BLaER1 (cell line): ENCODE measurements at regions not wholly inside any gene's neighbourhood (a gene's known extent, or its start where the extent isn't known, plus 50 kb on each side); places are given as distances from the start of the nearest gene placed in this dataset.
A peak's percentile ranks its signal among the peaks of the same experiment; 100 is the strongest.

Experiments
- H3K27ac ChIP-seq: shearing (Covaris generic); formaldehyde crosslinking; 2 replicates; pipeline ENCODE4 v1.8.1; 2022
- H3K27me3 ChIP-seq: shearing (Covaris generic); formaldehyde crosslinking; 2 replicates; pipeline ENCODE4 v1.8.1; 2022
- H3K36me3 ChIP-seq: shearing (Covaris generic); formaldehyde crosslinking; 2 replicates; pipeline ENCODE4 v1.8.1; 2022
- H3K4me1 ChIP-seq: shearing (Covaris generic); formaldehyde crosslinking; 2 replicates; pipeline ENCODE4 v1.8.1; 2022
- H3K4me2 ChIP-seq: shearing (Covaris generic); formaldehyde crosslinking; 2 replicates; pipeline ENCODE4 v1.8.1; 2022
- H3K4me3 ChIP-seq: shearing (Covaris generic); formaldehyde crosslinking; 2 replicates; pipeline ENCODE4 v1.8.1; 2022
- H3K9ac ChIP-seq: shearing (Covaris generic); formaldehyde crosslinking; 2 replicates; pipeline ENCODE4 v1.8.1; 2022
- H3K9me3 ChIP-seq: shearing (Covaris generic); formaldehyde crosslinking; 2 replicates; pipeline ENCODE4 v1.8.1; 2022
- H4K20me1 ChIP-seq: shearing (Covaris generic); formaldehyde crosslinking; 2 replicates; pipeline ENCODE4 v1.8.1; 2022
- Cebpa-rat ChIP-seq: shearing (Covaris generic); IDR thresholded peaks from 2 replicates; pipeline ENCODE4 v1.8.1; 2022

- Histone ChIP-seq H3K9ac (no peak overlapping the region), H3K27ac (no peak overlapping the region), H3K36me3 (no peaks in the 10 kb centered on the region), H3K27me3 (peaks cover 3% of the 10 kb centered on the region), H3K4me2 (peak overlapping the region; percentile 26), H3K4me1 (peaks cover 54% of the 10 kb centered on the region), H4K20me1 (no peaks in the 10 kb centered on the region), H3K4me3 (no peak overlapping the region), H3K9me3 (peaks cover 8% of the 10 kb centered on the region; the same call in 1 of the 2 replicates)
- no peak for TF ChIP-seq Cebpa-rat
These were observed 100.0 kb downstream of the ADRA2C start for GRCh38 chr4:3865986-3866812.

- Histone ChIP-seq H3K36me3 (no peaks in the 10 kb centered on the region), H4K20me1 (no peaks in the 10 kb centered on the region), H3K4me3 (no peak overlapping the region), H3K9ac (no peak overlapping the region), H3K27ac (no peak overlapping the region), H3K4me1 (peaks cover 53% of the 10 kb centered on the region), H3K4me2 (peak overlapping the region; percentile 26), H3K27me3 (peaks cover 6% of the 10 kb centered on the region), H3K9me3 (peaks cover 8% of the 10 kb centered on the region; the same call in 1 of the 2 replicates)
- TF ChIP-seq Cebpa-rat, result no peak
These were observed 100.6 kb downstream of the ADRA2C start for GRCh38 chr4:3866813-3867129.

DNA sequence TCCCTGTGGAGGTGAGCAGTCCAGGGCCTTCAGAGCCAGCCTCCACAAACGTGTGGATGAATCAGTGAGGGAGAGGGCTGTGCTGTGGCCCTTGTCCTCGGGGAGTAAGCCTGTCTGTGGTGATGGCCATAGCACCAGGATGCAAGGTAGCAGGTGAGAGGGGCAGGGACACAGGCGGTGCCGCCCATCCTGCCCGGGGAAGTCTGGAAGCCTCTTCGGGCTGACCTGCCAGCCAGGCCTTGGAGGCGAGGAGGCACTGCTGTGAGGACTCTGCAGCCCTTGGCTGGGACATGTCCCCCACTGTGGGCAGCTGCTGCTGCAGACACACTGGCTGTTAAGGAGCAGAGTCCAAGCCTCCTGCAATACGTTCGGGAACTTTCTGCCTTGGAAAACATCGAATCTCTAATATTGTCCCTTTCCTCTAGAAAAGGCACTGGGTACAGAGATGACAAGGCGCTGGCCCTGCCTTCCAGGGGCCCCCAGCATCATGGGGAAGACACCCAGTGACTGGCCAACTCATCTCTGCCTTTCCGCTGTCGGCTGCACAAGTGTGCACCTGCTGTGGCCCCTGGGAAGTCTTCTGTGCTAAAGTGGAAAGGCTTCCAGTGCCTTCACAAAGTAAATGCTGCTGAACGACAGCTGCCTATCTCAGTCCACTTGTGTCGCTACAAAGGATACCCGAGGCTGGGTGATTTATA, 101.4 kb downstream of the ADRA2C start:
- no peaks in the 10 kb centered on the region for H3K36me3 ChIP-seq
- peak overlapping the region; percentile 53 for H3K4me2 ChIP-seq
- H3K9ac ChIP-seq, result no peak overlapping the region
- H3K4me3 ChIP-seq, result no peak overlapping the region
- TF ChIP-seq Cebpa-rat, result no peak
- H4K20me1 ChIP-seq, result no peaks in the 10 kb centered on the region
- no peak overlapping the region for H3K27ac ChIP-seq
- H3K27me3 ChIP-seq, result peaks cover 14% of the 10 kb centered on the region
- H3K9me3 ChIP-seq, result peaks cover 8% of the 10 kb centered on the region; the same call in 1 of the 2 replicates
- H3K4me1 ChIP-seq, result peaks cover 53% of the 10 kb centered on the region

- no peak for TF ChIP-seq Cebpa-rat
- Histone ChIP-seq H3K4me1 (peaks cover 53% of the 10 kb centered on the region), H3K4me3 (no peak overlapping the region), H3K9ac (no peak overlapping the region), H3K27me3 (peaks cover 22% of the 10 kb centered on the region), H3K9me3 (peaks cover 8% of the 10 kb centered on the region; the same call in 1 of the 2 replicates), H3K27ac (no peak overlapping the region), H3K36me3 (no peaks in the 10 kb centered on the region), H3K4me2 (peak overlapping the region; percentile 53), H4K20me1 (no peaks in the 10 kb centered on the region)
These were observed 102.3 kb downstream of the ADRA2C start for GRCh38 chr4:3868211-3869173.

DNA sequence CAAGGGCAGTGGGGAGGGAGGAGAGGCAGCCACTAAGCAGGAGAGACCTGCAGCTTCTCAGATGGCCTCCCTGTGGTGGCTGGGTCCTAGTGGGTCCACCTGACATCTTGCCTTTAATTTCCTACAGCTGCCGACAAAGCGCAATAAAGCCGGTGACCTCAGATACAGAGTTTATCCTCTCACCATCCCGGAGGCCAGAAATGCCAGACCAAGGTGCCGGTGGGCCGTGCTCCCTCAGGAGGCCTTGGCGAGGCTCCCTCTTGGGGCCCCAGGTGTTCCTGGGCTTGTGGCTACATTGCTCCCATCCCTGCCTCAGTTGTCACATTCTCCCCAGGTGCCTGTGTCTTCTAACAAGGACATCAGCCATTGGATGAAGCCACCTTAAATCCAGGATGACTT, 103.0 kb downstream of the ADRA2C start:
- Histone ChIP-seq H4K20me1 (no peaks in the 10 kb centered on the region), H3K36me3 (no peaks in the 10 kb centered on the region), H3K9me3 (peaks cover 8% of the 10 kb centered on the region; the same call in 1 of the 2 replicates), H3K9ac (no peak overlapping the region), H3K27me3 (peaks cover 22% of the 10 kb centered on the region), H3K4me3 (no peak overlapping the region), H3K27ac (no peak overlapping the region), H3K4me1 (peaks cover 52% of the 10 kb centered on the region), H3K4me2 (no peak overlapping the region)
- no peak for TF ChIP-seq Cebpa-rat

- Histone ChIP-seq H3K4me1 (peaks cover 57% of the 10 kb centered on the region), H3K36me3 (no peaks in the 10 kb centered on the region), H4K20me1 (no peaks in the 10 kb centered on the region), H3K27ac (no peak overlapping the region), H3K9ac (no peak overlapping the region), H3K27me3 (peaks cover 22% of the 10 kb centered on the region), H3K4me3 (no peak overlapping the region), H3K9me3 (peaks cover 8% of the 10 kb centered on the region; the same call in 1 of the 2 replicates), H3K4me2 (no peak overlapping the region)
- TF ChIP-seq Cebpa-rat, result no peak
These were observed 103.7 kb downstream of the ADRA2C start for GRCh38 chr4:3869661-3870566.

GRCh38 chr4:3870567-3870962, 104.4 kb downstream of the ADRA2C start:
- Histone ChIP-seq H3K27ac (no peak overlapping the region), H3K4me2 (peak overlapping the region; percentile 97; the same call in 1 of the 2 replicates), H3K36me3 (no peaks in the 10 kb centered on the region), H3K9me3 (peaks cover 9% of the 10 kb centered on the region; the same call in 1 of the 2 replicates), H3K9ac (no peak overlapping the region), H3K27me3 (peaks cover 22% of the 10 kb centered on the region), H3K4me1 (peaks cover 64% of the 10 kb centered on the region), H3K4me3 (no peak overlapping the region), H4K20me1 (no peaks in the 10 kb centered on the region)
- TF ChIP-seq Cebpa-rat, result no peak

DNA sequence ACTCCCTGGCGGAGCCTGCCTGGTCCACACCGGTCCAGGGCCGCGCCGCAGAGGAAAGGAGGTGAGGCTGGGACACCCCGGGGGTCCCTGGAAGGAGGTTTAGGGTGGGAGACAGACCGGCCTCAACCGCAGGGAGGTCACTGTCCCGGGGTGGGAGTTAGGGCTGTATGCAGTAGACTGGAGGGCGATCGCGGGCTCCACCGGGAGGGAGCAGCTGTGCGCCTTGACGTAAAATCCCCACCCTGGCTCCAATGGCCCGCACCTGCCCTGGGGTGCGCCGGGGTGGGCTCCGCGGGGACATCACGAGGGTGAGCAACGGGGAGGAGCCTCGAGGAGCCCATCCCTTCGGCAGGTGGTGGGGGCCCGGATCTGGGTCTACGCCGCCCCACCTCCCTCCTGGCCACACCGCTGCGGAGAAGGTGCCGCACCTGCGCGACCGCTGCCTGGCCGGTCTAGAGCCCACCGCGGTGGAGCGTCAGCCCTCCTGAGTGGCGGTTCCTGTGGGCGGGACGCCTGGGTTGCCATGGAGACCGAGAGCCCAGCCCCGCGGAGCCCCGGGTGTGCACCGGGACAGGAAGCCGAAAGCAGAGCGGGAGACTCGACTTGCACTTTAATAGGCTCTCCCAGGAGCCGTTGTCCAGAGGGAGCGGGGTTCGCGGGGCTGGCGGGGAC, 105.1 kb downstream of the ADRA2C start:
- peak overlapping the region; percentile 65 for H3K4me3 ChIP-seq
- peaks cover 66% of the 10 kb centered on the region for H3K4me1 ChIP-seq
- H3K4me2 ChIP-seq, result peak overlapping the region; percentile 97

More for the DNA sequence above, 105.1 kb downstream of the ADRA2C start:
- no peaks in the 10 kb centered on the region for H3K36me3 ChIP-seq
- H4K20me1 ChIP-seq, result no peaks in the 10 kb centered on the region
- no peak for TF ChIP-seq Cebpa-rat
- H3K9ac ChIP-seq, result peak overlapping the region; percentile 32; the same call in 1 of the 2 replicates
- no peak overlapping the region for H3K27ac ChIP-seq
- H3K9me3 ChIP-seq, result peaks cover 17% of the 10 kb centered on the region
- H3K27me3 ChIP-seq, result peaks cover 22% of the 10 kb centered on the region
